GM12878 (cell line): ENCODE measurements at regions not wholly inside any gene's neighbourhood (a gene's known extent, or its start where the extent isn't known, plus 50 kb on each side); places are given as distances from the start of the nearest gene placed in this dataset.

Experiments used
- ATAC-seq: fragments of 200-7000 bp; cut with Tn5 transposase; 3 replicates; pipeline ENCODE4 v1.9.1; 2020; ENCODE audit warnings: mild to moderate bottlenecking, moderate library complexity
- BruUV-seq: library from RNA; stranded (reverse); fragments of 400-500 nt; replicated peaks from 2 replicates; lab custom pipeline; 2021; lab: Mats Ljungman, UMichigan
- CTCF ChIA-PET: fragments of 300-600 bp; sonication (Branson Sonifier 250); formaldehyde crosslinking; extraction: SDS; loops from one replicate; lab custom pipeline; 2021; ENCODE audit warnings: inconsistent platforms; lab: Yijun Ruan, JAX
- POLR2A ChIA-PET: fragments of 350-600 bp; formaldehyde crosslinking; extraction: SDS; loops from one replicate; lab custom pipeline; 2021; ENCODE audit warnings: inconsistent platforms; lab: Charles Lee
- RAD21 ChIA-PET: fragments of 300-600 bp; sonication (Branson Sonifier 250); formaldehyde crosslinking; loops from one replicate; lab custom pipeline; 2023; ENCODE audit warnings: antibody characterized with exemption; ENCODE audit not compliant: unreplicated experiment; lab: Charles Lee
- SMC1A ChIA-PET: fragments of 300-600 bp; sonication (Branson Sonifier 250); formaldehyde crosslinking; loops from one replicate; lab custom pipeline; 2023; ENCODE audit not compliant: unreplicated experiment, uncharacterized antibody; lab: Charles Lee
- DNase-seq: peaks from one replicate; pipeline ENCODE4 v3.0.0-alpha.2; 2011; ENCODE audit warnings: low read depth, low spot score
- FAIRE-seq: peaks from 3 replicates; lab custom pipeline; 2011; peaks lifted over from hg19 to GRCh38; lab: Jason Lieb, UNC
- H2AFZ ChIP-seq: 2 replicates; pipeline ENCODE4 v1.6.0; 2011; ENCODE audit warnings: low read depth, low read length, control low read depth; ENCODE audit not compliant: control insufficient read depth
- H3K27ac ChIP-seq: 2 replicates; pipeline ENCODE4 v1.5.1; 2011; ENCODE audit warnings: control low read depth; ENCODE audit not compliant: control insufficient read depth, insufficient read depth
- H3K27me3 ChIP-seq, 2 experiments: replicated peaks in 1 of 2; 2 replicates each; pipeline versions ENCODE4 v1.6.0 to v1.6.1; 2011; ENCODE audit warnings: low read length in 1 of 2; ENCODE audit not compliant: control insufficient read depth in 2 of 2, insufficient read depth in 2 of 2
- H3K36me3 ChIP-seq, 2 experiments: 2 replicates each; pipeline ENCODE4 v1.5.1; 2011; ENCODE audit warnings: low read length in 1 of 2; ENCODE audit not compliant: control insufficient read depth in 2 of 2, insufficient read depth in 2 of 2
- H3K4me1 ChIP-seq: 2 replicates; pipeline ENCODE4 v1.6.1; 2011; ENCODE audit warnings: mild to moderate bottlenecking, low read length, moderate library complexity, mixed read lengths; ENCODE audit not compliant: control insufficient read depth, insufficient read depth
- H3K4me2 ChIP-seq: 2 replicates; pipeline ENCODE4 v1.6.0; 2011; ENCODE audit warnings: control low read depth; ENCODE audit not compliant: control insufficient read depth, insufficient read depth
- H3K4me3 ChIP-seq: fragments of 200-600 bp; sonication (generic); 2 replicates; pipeline ENCODE4 v1.5.1; 2016
- H3K79me2 ChIP-seq: 2 replicates; pipeline ENCODE4 v1.6.0; 2011; ENCODE audit warnings: low read length; ENCODE audit not compliant: control insufficient read depth, insufficient read depth
- H3K9ac ChIP-seq: 2 replicates; pipeline ENCODE4 v1.8.0; 2011; ENCODE audit warnings: low read length, control low read depth, mixed read lengths; ENCODE audit not compliant: control insufficient read depth, insufficient read depth
- H3K9me3 ChIP-seq: replicated peaks from 3 replicates; pipeline ENCODE4 v1.5.1; 2011; ENCODE audit warnings: mild to moderate bottlenecking, low read length; ENCODE audit not compliant: control insufficient read depth, insufficient read depth
- H4K20me1 ChIP-seq: 2 replicates; pipeline ENCODE4 v1.6.0; 2011; ENCODE audit not compliant: control insufficient read depth, insufficient read depth
- EP300 ChIP-seq, 2 experiments: fragments of 150-350 bp in 1 of 2; IDR thresholded peaks; 2 replicates each; pipeline ENCODE4 v1.6.1; 2011 to 2012; ENCODE audit warnings: low read depth in 2 of 2, low read length in 2 of 2, borderline replicate concordance in 1 of 2, improper control_type of control experiment in 1 of 2, inconsistent platforms in 1 of 2; ENCODE audit not compliant: control insufficient read depth in 1 of 2
- FOS ChIP-seq: IDR thresholded peaks from 3 replicates; pipeline ENCODE4 v1.6.1; 2011; ENCODE audit warnings: borderline replicate concordance; ENCODE audit not compliant: insufficient read length; ENCODE audit errors: extremely low read depth
- HDAC2 ChIP-seq: fragments of 200-600 bp; sonication (generic); IDR thresholded peaks from 2 replicates; pipeline ENCODE4 v1.6.1; 2017
- MTA3 ChIP-seq: IDR thresholded peaks from 2 replicates; pipeline ENCODE4 v1.6.1; 2012; ENCODE audit warnings: low read length, inconsistent platforms, borderline replicate concordance
- MXI1 ChIP-seq: fragments of 150-350 bp; IDR thresholded peaks from 2 replicates; pipeline ENCODE4 v1.6.1; 2011; ENCODE audit warnings: low read depth, mild to moderate bottlenecking, inconsistent platforms, low read length, improper control_type of control experiment
- MYB ChIP-seq: fragments of 150-350 bp; IDR thresholded peaks from 2 replicates; pipeline ENCODE4 v1.6.1; 2014; ENCODE audit warnings: mild to moderate bottlenecking, low read depth, low read length, borderline replicate concordance
- MYC ChIP-seq: IDR thresholded peaks from 2 replicates; pipeline ENCODE4 v1.6.1; 2011; ENCODE audit warnings: mild to moderate bottlenecking, low read length, moderate library complexity, inconsistent platforms; ENCODE audit not compliant: insufficient read depth, insufficient replicate concordance, insufficient read length, severe bottlenecking
- NFYB ChIP-seq: IDR thresholded peaks from 2 replicates; pipeline ENCODE4 v1.6.1; 2011; ENCODE audit warnings: low read depth, mild to moderate bottlenecking, low read length, improper control_type of control experiment, moderate library complexity; ENCODE audit not compliant: insufficient read depth
- NRF1 ChIP-seq: conservative IDR thresholded peaks from 2 replicates; pipeline ENCODE4 v1.6.1; 2011; ENCODE audit warnings: mild to moderate bottlenecking, low read depth, low read length, improper control_type of control experiment
- SP1 ChIP-seq: IDR thresholded peaks from one replicate; pipeline ENCODE4 v1.6.1; 2011; ENCODE audit warnings: low read depth, low read length
- ZBED1 ChIP-seq: IDR thresholded peaks from 2 replicates; pipeline ENCODE4 v1.6.1; 2016; ENCODE audit warnings: borderline replicate concordance
- ZNF217 ChIP-seq: fragments of 450-650 bp; IDR thresholded peaks from 2 replicates; pipeline ENCODE4 v1.6.1; 2017; ENCODE audit warnings: antibody characterized with exemption, mild to moderate bottlenecking
- WGBS: methylation state at CpG from one replicate; pipeline ENCODE4 v1.1.6; 2016; ENCODE audit warnings: low lambda C conversion rate; ENCODE audit not compliant: insufficient replicate concordance, insufficient coverage; ENCODE audit errors: missing lambda C conversion rate; 5-methylcytosine and 5-hydroxymethylcytosine counted together
- in situ Hi-C: fragments of 300-500 bp; cut with MboI; formaldehyde crosslinking; loops from 9 replicates; pipeline ENCODE4 v1.14.3; 2018; ENCODE audit warnings: mixed read lengths
- intact Hi-C: fragments of 100-400 bp; cut with micrococcal nuclease; formaldehyde crosslinking; loops from one replicate; pipeline ENCODE4 v1.14.2; 2022; ENCODE audit not compliant: unreplicated experiment
- TF ChIP-seq, protein P1 (sequence below): IDR thresholded peaks from 2 replicates; pipeline ENCODE4 v1.6.1; 2012; ENCODE audit warnings: low read length, inconsistent platforms
- TF ChIP-seq, protein P2 (sequence below): IDR thresholded peaks from 2 replicates; pipeline ENCODE4 v1.6.1; 2011; ENCODE audit warnings: low read depth, mild to moderate bottlenecking, low read length, moderate library complexity, borderline replicate concordance; ENCODE audit errors: extremely low read depth

- Histone ChIP-seq H3K9ac (no peak overlapping the region), H3K4me1 (no peaks in the 10 kb centered on the region), H3K27me3 (no peaks in the 10 kb centered on the region), H4K20me1 (no peaks in the 10 kb centered on the region), H3K9me3 (no peaks in the 10 kb centered on the region; the same call in 2 of the 3 replicates), H3K27ac (no peak overlapping the region), H3K36me3 (no peaks in the 10 kb centered on the region), H2AFZ (no peak overlapping the region), H3K4me2 (no peak overlapping the region), H3K4me3 (no peak overlapping the region), H3K79me2 (no peaks in the 10 kb centered on the region)
- BruUV-seq: no TSS peak
- CTCF ChIA-PET: no interaction called here
- TF ChIP-seq ZBED1 (no peak), HDAC2 (no peak), MYB (no peak), NRF1 (no peak), FOS (no peak), NFYB (no peak), ZNF217 (no peak), MTA3 (no peak), MYC (no peak), SP1 (no peak), MXI1 (no peak), EP300 (IDR thresholded peaks at IDR 0.05; ENCODE audit: borderline replicate concordance in 1 of 2, control insufficient read depth in 1 of 2, low read depth in 2 of 2, low read length in 2 of 2) (no peak)
- TF ChIP-seq, protein P1, sequence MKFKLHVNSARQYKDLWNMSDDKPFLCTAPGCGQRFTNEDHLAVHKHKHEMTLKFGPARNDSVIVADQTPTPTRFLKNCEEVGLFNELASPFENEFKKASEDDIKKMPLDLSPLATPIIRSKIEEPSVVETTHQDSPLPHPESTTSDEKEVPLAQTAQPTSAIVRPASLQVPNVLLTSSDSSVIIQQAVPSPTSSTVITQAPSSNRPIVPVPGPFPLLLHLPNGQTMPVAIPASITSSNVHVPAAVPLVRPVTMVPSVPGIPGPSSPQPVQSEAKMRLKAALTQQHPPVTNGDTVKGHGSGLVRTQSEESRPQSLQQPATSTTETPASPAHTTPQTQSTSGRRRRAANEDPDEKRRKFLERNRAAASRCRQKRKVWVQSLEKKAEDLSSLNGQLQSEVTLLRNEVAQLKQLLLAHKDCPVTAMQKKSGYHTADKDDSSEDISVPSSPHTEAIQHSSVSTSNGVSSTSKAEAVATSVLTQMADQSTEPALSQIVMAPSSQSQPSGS: no peak
- TF ChIP-seq, protein P2, sequence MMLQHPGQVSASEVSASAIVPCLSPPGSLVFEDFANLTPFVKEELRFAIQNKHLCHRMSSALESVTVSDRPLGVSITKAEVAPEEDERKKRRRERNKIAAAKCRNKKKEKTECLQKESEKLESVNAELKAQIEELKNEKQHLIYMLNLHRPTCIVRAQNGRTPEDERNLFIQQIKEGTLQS: no peak
- in situ Hi-C loops: no loop called here
- DNase-seq (no peak), ATAC-seq (no peak), FAIRE-seq (no peak)
- POLR2A ChIA-PET: no interaction called here
- RAD21 ChIA-PET: no interaction called here
- WGBS: 49% methylated on average over 6 of the region's 9 CpGs
- SMC1A ChIA-PET: no interaction called here
- intact Hi-C loops: no loop called here
These were observed 50.2 kb upstream of the ACTRT2 start for GRCh38 chr1:2971101-2971501.
